HG02798 (cell line): ENCODE measurements at regions not wholly inside any gene's neighbourhood (a gene's known extent, or its start where the extent isn't known, plus 50 kb on each side); places are given as distances from the start of the nearest gene placed in this dataset.
"Not testable (repeated sequence)": the region's sequence is repeated elsewhere in the genome, so short reads cannot be mapped to it uniquely, and the experiment has no call there.

Source experiments
- ATAC-seq: cut with Tn5 transposase; IDR thresholded peaks from one replicate; pipeline ENCODE4 v1.9.1; 2021; ENCODE audit warnings: mild to moderate bottlenecking; ENCODE audit not compliant: unreplicated experiment, poor library complexity

DNA sequence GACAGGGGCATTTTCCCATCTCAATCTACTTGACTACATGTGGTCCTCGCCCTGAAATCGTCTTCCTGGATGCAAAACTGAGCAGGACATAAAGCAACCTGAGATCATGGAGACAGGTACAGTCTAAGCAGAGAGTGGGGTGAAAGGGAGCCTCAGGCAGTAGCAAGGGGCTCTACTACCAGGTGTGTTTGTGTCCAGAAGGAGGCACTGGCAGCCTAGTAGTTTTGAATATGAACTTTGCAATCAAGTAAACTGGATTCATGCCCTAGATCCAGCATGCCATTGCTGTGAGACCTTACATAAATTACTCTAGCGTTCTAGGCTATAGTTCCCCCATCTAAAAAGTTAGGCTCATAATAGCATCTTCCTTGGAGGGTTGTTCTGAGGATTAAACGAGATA lies 147.4 kb downstream of the TXNL1 start:
- no peak for ATAC-seq

DNA sequence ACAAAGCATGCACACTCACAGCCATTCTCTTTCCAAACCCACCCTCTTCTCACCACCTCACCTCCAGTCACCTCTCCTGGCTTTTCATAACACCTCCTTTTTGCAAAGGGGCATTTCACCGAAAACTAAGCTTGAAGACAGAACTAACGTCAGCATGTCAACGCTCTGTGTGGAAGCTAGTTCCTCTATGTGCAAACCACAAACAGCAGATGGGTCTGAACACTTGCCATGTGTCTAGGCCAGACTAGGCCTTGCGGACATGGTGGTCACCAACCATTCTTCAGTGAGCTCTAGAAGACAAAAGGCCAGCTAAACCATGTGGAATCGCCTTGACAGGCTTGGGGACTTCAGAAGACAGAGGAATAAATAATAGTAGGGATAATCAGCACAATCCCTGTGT lies 148.5 kb downstream of the TXNL1 start:
- no peak for ATAC-seq

DNA sequence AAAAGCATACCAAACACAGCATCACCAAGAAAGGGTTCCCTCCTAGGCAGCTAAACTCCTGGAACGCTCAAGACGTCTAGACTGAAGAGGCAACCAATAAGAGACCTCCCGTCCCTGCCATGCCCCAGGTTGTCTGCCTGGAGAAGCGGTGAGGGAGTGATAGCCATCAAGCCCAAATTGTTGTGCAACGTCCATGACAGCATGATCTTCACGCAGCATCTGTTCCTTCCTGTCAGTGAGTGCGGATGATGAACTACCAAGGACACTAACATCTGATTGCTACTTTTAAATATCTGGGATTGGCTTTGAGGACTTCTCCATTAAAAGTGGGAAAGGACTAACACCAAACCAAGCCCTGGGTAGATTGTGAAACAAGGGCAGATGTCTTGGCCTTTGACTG lies 149.7 kb downstream of the TXNL1 start:
- no peak for ATAC-seq

DNA sequence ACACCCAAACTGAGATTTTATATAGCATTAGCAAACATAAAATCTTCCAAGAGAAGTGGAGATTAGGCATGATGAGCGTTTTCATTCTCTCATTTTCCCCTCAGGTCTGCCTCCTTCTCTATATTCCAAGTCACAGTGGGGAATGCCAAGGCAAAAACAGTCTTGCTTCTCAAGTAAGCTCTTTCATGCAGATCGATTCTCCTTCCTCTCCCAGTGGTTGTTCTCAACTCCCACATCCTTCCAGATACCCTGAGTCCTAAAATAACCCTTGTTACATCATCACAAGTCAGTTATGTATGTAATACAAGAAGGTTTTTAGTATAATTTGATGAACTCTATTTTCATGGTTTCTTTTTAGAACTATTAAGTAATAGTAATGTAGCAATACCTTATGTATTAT lies 150.6 kb downstream of the TXNL1 start:
- ATAC-seq = no peak

- ATAC-seq = no peak
Observed at GRCh38 chr18:56483386-56483785, 155.0 kb downstream of the TXNL1 start.

DNA sequence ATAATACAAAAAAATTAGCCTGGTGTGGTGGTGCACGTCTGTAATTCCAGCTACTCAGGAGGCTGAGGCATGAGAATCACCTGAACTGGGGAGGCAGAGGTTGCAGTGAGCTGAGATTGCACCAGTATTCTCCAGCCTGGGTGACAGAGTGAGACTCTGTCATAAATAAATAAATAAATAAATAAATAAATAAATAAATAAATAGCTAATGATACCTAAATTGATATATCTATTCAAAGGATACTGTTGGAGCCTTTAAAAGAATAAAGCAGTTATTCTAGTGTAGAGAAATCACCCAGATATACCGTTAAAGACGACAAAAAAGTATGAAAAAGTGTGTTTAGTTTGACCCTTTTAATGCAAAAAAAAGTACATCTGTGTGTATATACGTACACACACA lies 155.6 kb downstream of the TXNL1 start:
- not testable (repeated sequence) for ATAC-seq

GRCh38 chr18:56481751-56482150 lies 156.6 kb downstream of the TXNL1 start:
- no peak for ATAC-seq

- ATAC-seq = no peak
Observed at GRCh38 chr18:56479841-56480240, 158.6 kb downstream of the TXNL1 start.

GRCh38 chr18:56475250-56475649 lies 163.1 kb downstream of the TXNL1 start:
- no peak for ATAC-seq

DNA sequence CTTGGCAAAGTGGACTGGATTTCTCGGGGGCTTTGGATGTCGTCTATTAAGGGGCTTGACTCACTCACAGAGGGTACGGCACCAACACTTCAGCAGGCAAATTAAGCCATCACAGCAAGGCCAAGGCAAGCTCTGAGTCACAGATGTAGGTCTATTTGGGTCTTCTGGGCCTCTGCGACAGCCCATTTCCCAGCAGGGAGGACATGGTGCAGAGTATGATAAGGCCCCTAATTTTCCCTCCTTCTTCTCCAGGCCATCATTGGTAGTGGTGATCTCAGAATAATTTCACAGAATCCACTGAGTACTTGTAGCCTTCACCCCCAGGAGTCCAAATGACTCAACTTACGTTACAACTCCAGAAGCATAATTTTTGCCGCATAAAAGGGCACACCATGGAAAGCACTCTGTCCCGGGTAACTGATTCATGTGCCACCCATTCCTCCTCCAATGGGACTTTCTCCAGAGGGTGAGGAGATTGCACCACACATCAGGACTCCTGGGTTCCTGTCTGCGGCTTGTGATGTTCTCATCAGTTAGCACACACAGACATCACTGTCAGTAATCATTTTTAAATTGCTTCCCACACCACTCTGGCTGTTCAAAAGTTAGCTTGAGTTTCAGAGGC lies 164.9 kb downstream of the TXNL1 start:
- no peak for ATAC-seq

GRCh38 chr18:56470406-56471351 lies 167.7 kb downstream of the TXNL1 start:
- ATAC-seq = no peak

DNA sequence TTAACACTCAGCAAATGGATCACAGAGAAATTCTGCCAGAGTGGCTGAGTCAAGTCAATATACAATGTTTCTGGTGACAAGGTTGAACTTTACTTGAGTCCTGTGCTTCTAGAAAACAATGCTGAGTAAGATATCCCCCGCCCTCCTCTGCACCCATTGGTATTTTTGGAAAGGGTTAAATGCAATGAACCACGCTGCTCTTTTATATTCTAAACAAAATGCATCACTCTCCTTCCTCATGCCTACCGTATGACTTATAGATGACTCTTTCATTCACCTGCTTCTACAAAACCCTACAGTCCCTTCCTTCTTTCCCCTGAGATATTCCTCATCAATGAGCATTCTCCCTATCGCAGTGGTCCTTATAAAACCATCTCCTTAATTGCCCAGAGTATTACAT lies 168.8 kb downstream of the TXNL1 start:
- ATAC-seq = no peak

DNA sequence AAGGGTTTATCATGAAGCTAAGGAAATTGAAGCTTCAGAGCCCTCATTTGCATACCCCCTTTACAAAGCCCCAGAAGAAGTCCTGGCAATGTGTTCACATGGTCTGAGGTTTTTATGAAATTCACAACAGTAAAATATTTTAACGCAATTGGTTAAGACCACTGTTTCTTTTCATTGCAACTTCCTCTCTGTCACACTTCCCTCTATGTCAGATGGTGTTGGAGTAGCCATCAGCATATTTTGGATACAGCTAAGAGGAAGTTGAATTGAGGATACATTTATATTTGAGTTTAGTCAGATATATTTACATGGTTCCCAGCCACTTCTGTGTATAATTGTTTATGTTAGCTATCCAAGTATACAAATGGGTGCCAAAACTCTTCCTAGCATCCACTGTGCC lies 170.0 kb downstream of the TXNL1 start:
- ATAC-seq = no peak

DNA sequence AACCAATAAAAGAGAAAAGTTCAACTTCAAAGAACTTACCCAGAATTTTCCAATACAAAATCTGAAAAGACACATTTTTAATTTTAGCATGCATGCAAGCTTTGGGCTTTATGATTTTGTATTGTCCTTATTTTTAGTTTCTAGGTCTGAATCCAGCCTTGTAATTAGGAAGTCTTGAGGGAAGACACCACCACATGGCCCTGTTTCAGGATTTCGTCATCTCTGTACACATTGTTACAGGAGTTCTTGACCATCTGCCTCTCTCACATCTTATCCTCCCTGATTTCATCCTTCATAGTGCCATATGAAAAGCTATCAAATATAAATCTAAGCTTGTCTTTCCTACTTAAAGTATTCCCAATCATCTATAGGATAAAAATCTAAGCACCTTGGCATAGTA lies 176.1 kb downstream of the TXNL1 start:
- no peak for ATAC-seq

GRCh38 chr18:56461151-56461550 lies 177.2 kb downstream of the TXNL1 start:
- no peak for ATAC-seq

DNA sequence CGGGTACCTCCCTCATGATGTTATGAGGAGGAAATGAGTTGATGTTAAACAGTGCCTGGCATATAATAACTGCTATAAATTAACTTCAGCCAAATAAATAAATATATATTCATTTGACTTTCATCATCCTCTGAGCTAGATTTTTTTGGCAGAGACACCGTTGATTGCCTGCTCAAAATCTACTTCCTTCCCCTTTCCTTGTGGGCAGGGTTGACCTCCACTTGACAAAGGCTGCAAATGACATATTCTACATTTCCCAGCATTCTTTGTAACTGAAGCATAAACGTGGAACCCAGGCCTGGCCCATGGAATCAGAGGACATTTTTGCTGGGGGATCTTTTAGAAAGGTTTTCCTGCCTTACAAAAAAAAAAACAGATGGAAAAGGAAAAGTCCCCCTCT lies 177.8 kb downstream of the TXNL1 start:
- ATAC-seq = no peak

DNA sequence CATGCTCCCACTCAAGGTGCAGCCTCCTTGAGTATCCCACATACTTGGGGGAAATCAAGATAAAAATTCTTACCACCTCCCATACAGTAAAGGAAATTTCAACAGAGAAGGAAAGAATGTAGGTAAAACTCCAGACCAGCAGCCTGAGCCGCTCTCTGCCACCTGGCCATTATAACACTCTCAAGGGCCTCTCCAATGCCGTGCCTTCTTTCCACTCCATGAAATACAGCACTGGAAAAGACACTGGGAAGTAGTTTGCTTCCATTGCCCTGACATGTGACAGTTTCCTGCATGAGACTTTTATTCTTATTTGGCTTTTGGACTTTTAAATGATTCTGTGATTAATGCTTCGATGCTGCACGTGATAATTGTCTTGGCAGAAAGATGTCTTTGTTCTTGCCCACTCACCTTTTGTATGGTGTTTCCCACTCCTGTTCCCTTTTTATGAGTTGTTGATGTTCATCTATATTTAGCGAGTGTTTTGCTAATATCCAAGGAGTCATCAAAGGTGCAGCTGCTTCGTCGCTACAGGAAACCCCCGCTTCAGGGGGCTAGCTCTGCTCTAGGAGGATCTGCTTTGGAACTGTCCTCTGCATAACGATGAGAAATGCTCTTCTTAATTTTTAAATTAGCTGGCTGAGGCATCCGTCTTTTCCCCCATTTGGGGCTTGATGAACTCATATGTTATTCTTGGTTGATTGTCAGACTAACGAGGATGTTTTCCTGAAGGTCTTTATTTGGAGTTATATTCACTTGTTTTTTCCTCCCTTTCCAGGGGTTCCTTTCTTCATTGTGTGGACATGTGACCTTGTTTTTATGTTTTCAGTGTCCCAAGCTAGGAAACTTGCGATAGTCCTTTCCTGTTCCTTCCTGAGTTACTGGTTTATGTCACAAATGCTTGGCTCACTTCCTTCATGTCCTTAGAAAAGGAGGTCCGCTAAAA lies 179.4 kb downstream of the TXNL1 start:
- no peak for ATAC-seq

DNA sequence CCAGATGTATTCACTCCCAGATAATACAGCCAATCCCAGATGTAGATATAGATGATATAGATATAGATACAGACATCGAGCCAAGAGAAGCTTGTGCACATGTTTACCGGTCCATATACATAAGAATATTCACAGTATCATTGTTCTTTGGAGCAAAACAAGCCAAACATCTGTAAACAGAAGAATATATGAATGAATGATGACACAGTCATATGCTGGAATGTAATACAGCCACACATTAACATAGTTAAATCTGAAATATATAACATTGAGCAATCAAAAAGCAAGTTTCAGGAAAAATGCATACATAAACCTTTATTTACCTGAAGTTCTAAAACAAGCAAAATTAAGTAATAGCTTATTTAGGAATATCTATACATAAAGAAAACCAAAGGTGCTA lies 182.5 kb downstream of the TXNL1 start:
- no peak for ATAC-seq

DNA sequence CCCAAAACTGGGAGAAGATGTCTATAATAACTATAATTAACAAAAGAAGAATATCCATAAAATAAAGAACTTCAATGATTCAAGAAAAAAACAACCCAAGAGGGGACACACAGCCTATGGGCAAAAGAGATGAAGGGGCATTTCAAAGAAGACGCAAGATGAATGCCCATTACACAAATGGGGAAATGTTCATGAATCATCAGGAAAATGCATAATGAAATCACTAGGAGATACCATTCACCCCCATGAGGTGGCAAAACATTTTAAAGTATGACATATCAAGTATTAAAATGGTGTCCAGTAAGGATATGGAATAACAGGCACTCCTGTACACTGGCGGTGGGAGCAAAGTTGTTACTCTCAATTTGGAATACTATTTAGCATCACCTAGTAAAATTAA lies 183.3 kb downstream of the TXNL1 start:
- ATAC-seq = no peak

DNA sequence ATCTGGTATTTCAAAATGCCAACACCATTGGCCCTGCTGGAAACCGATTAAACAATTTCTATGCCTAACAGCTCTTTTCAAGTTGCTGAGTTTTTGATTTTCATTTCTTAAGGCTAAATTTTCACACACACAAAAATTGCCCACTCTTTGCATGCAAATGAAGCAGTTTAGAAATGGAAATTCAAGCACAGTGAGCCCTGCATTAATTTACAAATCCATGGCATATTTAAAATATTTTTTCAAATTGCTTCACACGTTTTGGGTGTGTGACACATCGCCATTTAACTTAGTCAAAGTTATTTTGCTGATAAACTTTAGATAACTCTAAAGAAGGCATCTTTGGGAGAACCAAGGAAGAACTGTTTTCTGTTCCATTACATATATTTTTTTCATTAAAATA lies 184.8 kb downstream of the TXNL1 start:
- ATAC-seq = no peak

GRCh38 chr18:56451188-56451587 lies 187.2 kb downstream of the TXNL1 start:
- no peak for ATAC-seq
